Sigmoid colon (tissue), 6 donors: ENCODE measurements at regions not wholly inside any gene's neighbourhood (a gene's known extent, or its start where the extent isn't known, plus 50 kb on each side); places are given as distances from the start of the nearest gene placed in this dataset.
"Not testable (repeated sequence)": the region's sequence is repeated elsewhere in the genome, so short reads cannot be mapped to it uniquely, and the experiment has no call there.

Experiments used
- DNase-seq: peaks from one replicate; pipeline ENCODE4 v3.0.0-alpha.2; 2019
- H3K27ac ChIP-seq, 4 donors: fragments of 200-600 bp; sonication (generic); one replicate each; pipeline ENCODE4 v1.5.1; 2016 to 2019; ENCODE audit warnings: mild to moderate bottlenecking in 1 of 4
- H3K27me3 ChIP-seq, 3 donors: fragments of 200-600 bp; sonication (generic); one replicate each; pipeline ENCODE4 v1.5.1; 2019; ENCODE audit warnings: mild to moderate bottlenecking in 1 of 3
- H3K36me3 ChIP-seq, 4 donors: fragments of 200-600 bp; sonication (generic); one replicate each; pipeline ENCODE4 v1.5.1; 2016 to 2019
- H3K4me1 ChIP-seq, 4 donors: fragments of 200-600 bp; sonication (generic); one replicate each; pipeline ENCODE4 v1.5.1; 2017 to 2019
- H3K4me3 ChIP-seq, 4 donors: fragments of 200-600 bp; sonication (generic); one replicate each; pipeline ENCODE4 v1.5.1; 2017 to 2019; ENCODE audit warnings: mild to moderate bottlenecking in 2 of 4, moderate library complexity in 1 of 4
- H3K9me3 ChIP-seq, 4 donors: fragments of 200-600 bp in 3 of 4; sonication (generic) in 3 of 4; one replicate each; pipeline versions ENCODE4 v1.5.1 to v1.6.1; 2013 to 2019
- EP300 ChIP-seq, 4 donors: sonication (generic); formaldehyde crosslinking; IDR thresholded peaks; one replicate each; pipeline ENCODE4 v1.6.1; 2017; ENCODE audit warnings: antibody characterized with exemption in 4 of 4
- POLR2A ChIP-seq, 2 donors: fragments of 450-650 bp; IDR thresholded peaks; one replicate each; pipeline ENCODE4 v1.6.1; 2016; ENCODE audit warnings: antibody characterized with exemption in 2 of 2, mild to moderate bottlenecking in 2 of 2, moderate library complexity in 2 of 2
- POLR2AphosphoS5 ChIP-seq, 4 donors: sonication (generic); formaldehyde crosslinking; IDR thresholded peaks; one replicate each; pipeline ENCODE4 v1.6.1; 2017; ENCODE audit warnings: antibody characterized with exemption in 4 of 4
- WGBS, 2 donors: extraction: QIAGEN DNeasy Blood & Tissue Kit; methylation state at CpG; one replicate each; pipeline ENCODE4 v1.1.7; 2013; 5-methylcytosine and 5-hydroxymethylcytosine counted together
- intact Hi-C: fragments of 100-400 bp; cut with DNase I; formaldehyde crosslinking; loops from one replicate; pipeline ENCODE4 v1.15.1; 2023
- TF ChIP-seq, protein P1 (sequence below), 4 experiments: fragments of 450-650 bp in 3 of 4; fragments of 200-600 bp in 1 of 4; IDR thresholded peaks; one replicate each; pipeline ENCODE4 v1.5.1; 2016 to 2019; ENCODE audit warnings: antibody characterized with exemption in 4 of 4, mild to moderate bottlenecking in 3 of 4, moderate library complexity in 2 of 4
- donor health status: healthy with polysubstance abuse.
- donor health status: healthy.

DNA sequence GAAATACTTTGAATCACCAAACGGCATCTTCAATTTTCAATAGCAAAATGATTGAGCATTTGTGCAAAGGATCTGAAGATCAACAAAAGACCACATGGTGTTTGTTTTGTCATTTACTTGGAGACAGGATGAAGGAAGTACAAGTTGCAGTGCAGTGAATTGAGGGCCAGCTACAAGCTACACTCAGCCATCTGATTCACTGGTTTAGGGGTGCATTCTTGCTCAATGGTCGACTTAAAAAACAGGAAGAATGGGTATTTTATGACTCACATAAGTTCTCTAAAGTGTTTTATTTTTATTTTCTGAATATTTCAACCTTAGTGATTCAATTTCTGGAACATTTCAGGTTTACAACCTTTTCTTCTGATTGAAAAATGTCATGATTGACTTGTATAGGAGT is 412.1 kb upstream of the ADAMTSL1 start:
- TF ChIP-seq POLR2AphosphoS5 (IDR thresholded peaks at IDR 0.05) (no peak), EP300 (IDR thresholded peaks at IDR 0.05) (no peak), POLR2A (IDR thresholded peaks at IDR 0.05) (no peak)
- TF ChIP-seq, protein P1, sequence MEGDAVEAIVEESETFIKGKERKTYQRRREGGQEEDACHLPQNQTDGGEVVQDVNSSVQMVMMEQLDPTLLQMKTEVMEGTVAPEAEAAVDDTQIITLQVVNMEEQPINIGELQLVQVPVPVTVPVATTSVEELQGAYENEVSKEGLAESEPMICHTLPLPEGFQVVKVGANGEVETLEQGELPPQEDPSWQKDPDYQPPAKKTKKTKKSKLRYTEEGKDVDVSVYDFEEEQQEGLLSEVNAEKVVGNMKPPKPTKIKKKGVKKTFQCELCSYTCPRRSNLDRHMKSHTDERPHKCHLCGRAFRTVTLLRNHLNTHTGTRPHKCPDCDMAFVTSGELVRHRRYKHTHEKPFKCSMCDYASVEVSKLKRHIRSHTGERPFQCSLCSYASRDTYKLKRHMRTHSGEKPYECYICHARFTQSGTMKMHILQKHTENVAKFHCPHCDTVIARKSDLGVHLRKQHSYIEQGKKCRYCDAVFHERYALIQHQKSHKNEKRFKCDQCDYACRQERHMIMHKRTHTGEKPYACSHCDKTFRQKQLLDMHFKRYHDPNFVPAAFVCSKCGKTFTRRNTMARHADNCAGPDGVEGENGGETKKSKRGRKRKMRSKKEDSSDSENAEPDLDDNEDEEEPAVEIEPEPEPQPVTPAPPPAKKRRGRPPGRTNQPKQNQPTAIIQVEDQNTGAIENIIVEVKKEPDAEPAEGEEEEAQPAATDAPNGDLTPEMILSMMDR (IDR thresholded peaks at IDR 0.05), result no peak
- H3K4me3 ChIP-seq, result no peak overlapping the region
- no peaks in the 10 kb centered on the region for H3K36me3 ChIP-seq
- H3K27me3 ChIP-seq, result peaks cover 0 to 12% (median 2%) of the 10 kb centered on the region in 3 donors
- H3K9me3 ChIP-seq, result no peaks in the 10 kb centered on the region
- 9 to 12% methylated on average over 2 of the region's 2 CpGs for WGBS, 2 donors
- peaks cover 0 to 7% (median 0%) of the 10 kb centered on the region in 4 donors for H3K4me1 ChIP-seq
- H3K27ac ChIP-seq, result no peak overlapping the region
- no peak for DNase-seq
- intact Hi-C loops, result no loop called here

DNA sequence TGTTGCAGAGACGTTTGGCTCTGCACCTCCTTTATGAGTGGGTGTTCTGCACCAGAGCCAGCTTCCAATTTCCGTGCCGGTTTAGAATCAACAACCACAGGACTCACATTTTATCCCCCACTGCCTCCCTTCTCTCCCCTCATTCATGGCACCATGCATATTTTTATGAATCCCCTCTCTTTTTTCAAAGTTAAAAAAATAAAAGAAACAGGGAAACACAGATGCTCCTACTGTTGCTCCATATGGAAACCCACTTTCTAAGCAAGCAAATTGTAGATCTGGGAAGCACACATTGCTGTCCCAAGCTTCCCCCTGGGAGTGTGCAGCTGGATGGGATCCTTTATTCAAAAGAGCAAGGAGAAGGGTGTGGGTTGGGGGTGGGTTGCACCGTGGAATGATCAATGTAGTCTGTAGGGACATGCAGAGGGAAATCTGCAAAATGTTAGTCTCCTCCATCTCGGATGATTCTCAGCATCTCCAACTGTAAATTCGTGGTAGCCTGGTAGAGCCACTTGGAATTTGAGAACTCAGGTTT is 410.0 kb upstream of the ADAMTSL1 start:
- Histone ChIP-seq H3K9me3 (no peaks in the 10 kb centered on the region), H3K27me3 (peaks cover 0 to 12% (median 2%) of the 10 kb centered on the region in 3 donors), H3K4me1 (peaks cover 0 to 15% (median 8%) of the 10 kb centered on the region in 4 donors), H3K4me3 (no peak overlapping the region), H3K36me3 (no peaks in the 10 kb centered on the region), H3K27ac (no peak overlapping the region)
- no peak for TF ChIP-seq POLR2A (IDR thresholded peaks at IDR 0.05)
- no peak for TF ChIP-seq EP300 (IDR thresholded peaks at IDR 0.05)
- TF ChIP-seq, protein P1 (IDR thresholded peaks at IDR 0.05), result no peak
- TF ChIP-seq POLR2AphosphoS5 (IDR thresholded peaks at IDR 0.05), result no peak
- DNase-seq, result no peak
- WGBS, 2 donors, result 62 to 66% methylated on average over 6 of the region's 6 CpGs
- intact Hi-C loops, result no loop called here

DNA sequence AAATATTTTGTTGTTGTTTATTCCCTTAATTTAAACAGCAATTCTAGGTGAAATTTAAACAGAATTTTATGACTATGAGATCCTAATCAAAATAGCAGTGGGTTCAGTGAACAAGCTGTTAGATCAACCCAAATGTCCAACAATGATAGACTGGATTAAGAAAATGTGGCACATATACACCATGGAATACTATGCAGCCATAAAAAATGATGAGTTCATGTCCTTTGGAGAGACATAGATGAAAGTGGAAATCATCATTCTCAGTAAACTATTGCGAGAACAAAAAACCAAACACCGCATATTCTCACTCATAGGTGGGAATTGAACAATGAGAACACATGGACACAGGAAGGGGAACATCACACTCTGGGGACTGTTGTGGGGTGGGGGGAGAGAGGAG is 407.3 kb upstream of the ADAMTSL1 start:
- DNase-seq, H3K27ac ChIP-seq, H3K36me3 ChIP-seq, H3K9me3 ChIP-seq, H3K4me3 ChIP-seq: not testable (repeated sequence)
- 92 to 97% methylated on average over 2 of the region's 2 CpGs for WGBS, 2 donors
- H3K27me3 ChIP-seq, result peaks cover 0 to 12% (median 2%) of the 10 kb centered on the region in 3 donors
- H3K4me1 ChIP-seq, result peaks cover 0 to 15% (median 7%) of the 10 kb centered on the region in 4 donors
- intact Hi-C loops, result loop anchor here (5.0 kb wide), 1 partner anchor 71 kb away; no protein-coding TSS in a partner anchor

DNA sequence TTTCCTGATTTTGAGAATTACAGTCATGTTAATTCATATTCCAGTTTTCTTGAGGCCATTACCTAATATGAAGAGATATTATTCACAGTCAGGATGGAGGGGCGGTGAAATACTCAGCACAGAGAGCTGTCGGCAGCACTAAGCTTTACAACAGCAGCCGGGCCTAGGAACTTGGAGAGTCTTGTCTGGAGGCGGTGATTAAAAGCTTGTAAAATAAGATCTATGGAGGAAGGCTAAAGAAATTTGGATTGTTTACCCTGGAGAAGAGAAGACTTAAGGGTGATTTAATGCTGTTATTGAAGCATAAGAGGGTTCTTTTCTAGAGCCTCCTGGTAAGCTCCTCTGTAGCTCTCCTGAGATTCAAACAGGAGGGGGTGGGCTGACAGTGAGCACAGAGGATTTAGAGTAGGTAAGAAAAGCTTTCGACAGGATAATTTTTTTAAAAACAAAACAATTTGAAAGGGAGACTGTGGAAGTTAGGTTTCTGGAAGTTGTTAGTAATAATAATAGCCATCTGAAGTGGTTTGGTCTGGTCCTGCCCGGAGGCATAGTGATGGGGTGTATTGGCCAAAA is 406.3 kb upstream of the ADAMTSL1 start:
- Histone ChIP-seq H3K9me3 (no peaks in the 10 kb centered on the region), H3K4me1 (peaks cover 0 to 15% (median 7%) of the 10 kb centered on the region in 4 donors), H3K27ac (peak overlapping the region in 2 of 4 donors; percentile 50 to 51), H3K36me3 (no peaks in the 10 kb centered on the region), H3K4me3 (no peak overlapping the region), H3K27me3 (peaks cover 0 to 12% (median 2%) of the 10 kb centered on the region in 3 donors)
- intact Hi-C loops, result loop anchor here (5.0 kb wide), 1 partner anchor 70 kb away; no protein-coding TSS in a partner anchor
- DNase-seq, result peak; percentile 76
- WGBS, 2 donors, result 43 to 61% methylated on average over 6 of the region's 6 CpGs
- TF ChIP-seq POLR2A (IDR thresholded peaks at IDR 0.05), result no peak
- TF ChIP-seq, protein P1 (IDR thresholded peaks at IDR 0.05), result no peak
- TF ChIP-seq POLR2AphosphoS5 (IDR thresholded peaks at IDR 0.05), result peak; percentile 33 to 73 (median 64)
- peak in 1 of 4 donors; percentile 22 for TF ChIP-seq EP300 (IDR thresholded peaks at IDR 0.05)

DNA sequence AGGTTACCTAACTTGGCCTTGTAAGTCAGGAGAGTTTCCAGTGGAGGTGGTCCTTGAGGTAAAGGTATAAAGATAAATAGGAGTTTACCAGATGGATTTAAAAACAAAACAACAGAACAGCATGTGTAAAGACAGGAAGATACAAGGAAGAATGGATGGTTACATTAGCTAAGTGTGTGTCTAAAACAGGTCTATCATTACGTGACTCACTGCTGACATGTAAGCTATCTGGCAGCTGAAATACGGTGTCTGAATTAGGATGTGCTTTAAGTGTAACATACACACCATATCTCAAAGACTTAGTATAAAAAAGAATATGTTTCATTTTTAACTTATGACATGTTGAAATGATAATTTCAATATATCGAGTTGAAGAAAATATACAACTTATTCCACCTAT is 405.1 kb upstream of the ADAMTSL1 start:
- WGBS, 2 donors, result 88 to 90% methylated on average over 3 of the region's 3 CpGs
- H3K4me3 ChIP-seq, result no peak overlapping the region
- TF ChIP-seq, protein P1 (IDR thresholded peaks at IDR 0.05), result no peak
- TF ChIP-seq EP300 (IDR thresholded peaks at IDR 0.05) (no peak), POLR2AphosphoS5 (IDR thresholded peaks at IDR 0.05) (no peak), POLR2A (IDR thresholded peaks at IDR 0.05) (no peak)
- no peak overlapping the region for H3K27ac ChIP-seq
- peaks cover 0 to 15% (median 7%) of the 10 kb centered on the region in 4 donors for H3K4me1 ChIP-seq
- DNase-seq, result no peak
- H3K27me3 ChIP-seq, result peaks cover 0 to 8% (median 2%) of the 10 kb centered on the region in 3 donors
- intact Hi-C loops, result loop anchor here (5.0 kb wide), 1 partner anchor 68 kb away; no protein-coding TSS in a partner anchor
- H3K36me3 ChIP-seq, result no peaks in the 10 kb centered on the region
- no peaks in the 10 kb centered on the region for H3K9me3 ChIP-seq
